IPS-NIHi11 (cell line): ENCODE measurements at regions not wholly inside any gene's neighbourhood (a gene's known extent, or its start where the extent isn't known, plus 50 kb on each side); places are given as distances from the start of the nearest gene placed in this dataset.

ENCODE experiments used
- DNase-seq: peaks from one replicate; pipeline ENCODE4 v3.0.0; 2012; ENCODE audit warnings: mixed read lengths, low spot score

DNA sequence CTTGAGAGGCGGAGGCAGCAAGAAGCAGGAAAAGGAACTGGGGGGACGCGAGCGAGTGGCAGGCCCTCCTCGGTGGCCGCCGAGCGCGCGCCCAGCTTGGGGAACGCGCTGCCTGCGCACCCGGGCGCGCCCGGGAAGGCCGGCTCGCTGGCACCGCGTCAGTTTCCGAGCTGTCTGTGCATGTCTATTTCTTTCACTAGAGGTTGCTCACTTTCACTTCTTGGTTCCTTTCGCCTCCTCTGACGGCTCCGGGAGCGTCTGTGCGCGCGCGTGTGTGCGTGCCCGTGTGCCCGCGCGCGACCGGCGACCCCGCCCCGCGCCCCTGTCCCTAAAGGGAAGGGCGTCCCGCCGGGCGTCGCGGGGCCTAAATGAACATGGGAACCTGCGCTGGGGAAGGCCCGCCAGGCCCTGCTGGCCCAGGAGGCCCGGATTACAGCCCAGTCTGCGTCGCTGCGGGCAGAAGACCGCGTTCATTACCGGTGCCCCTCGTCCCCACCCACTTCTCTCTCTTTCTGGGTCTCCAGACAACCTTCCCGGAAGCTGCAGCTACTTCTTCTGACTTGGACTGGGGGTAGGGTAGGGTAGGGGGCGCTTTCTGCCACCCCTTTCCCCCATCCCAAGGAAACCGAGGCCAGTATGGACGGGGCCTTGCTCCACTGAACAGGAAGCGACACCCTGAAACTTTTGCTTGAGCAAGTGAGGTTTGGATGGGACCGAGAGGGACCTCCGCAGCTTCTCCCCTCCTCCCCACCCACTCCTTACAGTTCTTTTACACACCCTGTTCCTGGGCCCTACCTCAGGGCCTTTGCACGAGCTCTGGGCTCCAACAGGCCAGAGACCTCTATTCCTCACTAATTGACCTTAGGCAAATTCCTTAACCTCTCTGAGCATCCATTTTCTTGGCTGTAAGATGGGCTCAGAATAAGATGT is 205.8 kb upstream of the IER5L start:
- peak; percentile 77 for DNase-seq

DNA sequence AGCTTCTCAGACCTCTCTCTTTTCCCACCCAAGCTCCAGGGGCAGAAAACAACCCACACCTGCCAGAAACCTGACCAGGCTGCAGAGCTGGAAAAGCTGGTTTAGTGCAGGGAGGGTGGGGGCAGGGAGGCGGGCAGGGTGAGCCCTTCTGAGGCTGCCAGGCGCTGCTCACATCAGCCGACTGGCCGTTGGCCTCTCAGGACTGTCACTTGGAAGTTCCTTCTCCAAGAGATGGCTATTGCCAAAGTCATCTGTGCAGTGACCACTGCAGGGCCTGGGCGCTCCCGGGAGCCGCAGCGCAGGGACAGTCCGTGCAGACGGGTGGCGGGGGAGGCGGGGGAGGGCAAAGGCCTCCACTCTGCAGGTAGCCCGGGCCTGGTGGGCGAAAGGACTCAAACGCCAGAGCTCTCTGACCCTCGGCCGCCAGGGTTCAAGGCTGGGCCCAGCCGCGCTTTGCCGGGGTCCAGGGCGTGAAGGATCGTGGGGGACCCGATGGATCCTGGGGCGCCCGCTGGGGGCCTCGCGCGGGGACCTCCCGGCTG is 205.0 kb upstream of the IER5L start:
- DNase-seq = peak; percentile 82

DNA sequence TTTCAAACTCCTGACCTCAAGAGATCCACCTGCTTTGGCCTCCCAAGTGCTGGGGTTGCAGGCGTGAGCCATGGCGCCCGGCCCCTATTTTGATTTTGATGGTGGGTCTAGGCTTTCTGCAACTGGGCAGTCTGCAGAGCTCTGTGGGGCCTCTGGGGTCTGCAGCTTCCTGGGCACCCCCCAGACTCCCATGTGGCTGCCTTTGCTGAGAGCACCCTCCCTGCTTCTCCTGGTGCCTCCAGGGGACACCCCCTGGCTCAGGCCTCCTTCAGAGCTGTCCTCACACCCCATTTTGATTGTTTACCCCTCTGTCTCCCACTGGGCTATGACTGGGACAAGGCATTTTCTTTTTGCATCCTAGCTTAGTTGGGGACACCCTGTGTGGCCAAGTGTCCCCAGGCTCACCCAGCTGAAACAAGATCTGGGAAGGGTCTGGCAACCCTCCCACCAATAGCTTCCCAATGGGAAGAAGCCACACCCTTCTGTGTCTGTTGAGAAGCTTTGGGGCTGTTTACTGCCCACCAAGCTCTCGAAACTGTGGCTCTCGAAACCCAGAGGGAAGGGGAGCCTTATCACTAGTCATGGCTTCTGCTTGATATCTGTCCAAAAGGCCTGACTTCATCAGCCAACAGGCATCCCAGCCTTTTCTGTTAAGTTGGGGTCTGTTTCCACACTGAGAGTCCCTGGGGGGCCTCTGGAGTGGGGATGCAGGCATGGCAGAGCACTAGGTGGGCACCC is 204.4 kb upstream of the IER5L start:
- DNase-seq = peak; percentile 16

DNA sequence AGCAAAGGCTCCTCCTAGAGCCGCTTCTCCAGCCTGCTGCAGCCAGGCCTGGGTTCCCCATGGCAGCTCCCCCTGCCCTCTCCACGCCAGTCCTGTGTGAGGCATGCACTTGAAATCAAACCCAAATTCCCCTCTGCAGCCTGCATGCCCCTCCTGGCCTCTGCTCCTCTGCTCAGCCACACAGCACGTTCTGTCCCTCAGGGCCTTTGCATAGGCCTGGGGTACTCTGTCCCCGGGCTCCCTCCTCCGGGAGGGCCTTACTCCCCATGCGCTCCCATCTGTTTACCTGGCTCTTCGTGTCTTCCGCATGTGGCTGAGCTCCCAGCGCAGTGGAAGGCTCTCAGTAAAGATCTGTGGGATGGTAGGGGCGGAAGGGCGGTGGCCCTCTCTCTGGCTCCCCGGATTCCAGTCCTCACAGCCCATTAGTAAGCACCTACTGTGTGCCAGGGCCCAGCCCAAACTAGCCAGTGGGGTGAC is 203.5 kb upstream of the IER5L start:
- DNase-seq = no peak

DNA sequence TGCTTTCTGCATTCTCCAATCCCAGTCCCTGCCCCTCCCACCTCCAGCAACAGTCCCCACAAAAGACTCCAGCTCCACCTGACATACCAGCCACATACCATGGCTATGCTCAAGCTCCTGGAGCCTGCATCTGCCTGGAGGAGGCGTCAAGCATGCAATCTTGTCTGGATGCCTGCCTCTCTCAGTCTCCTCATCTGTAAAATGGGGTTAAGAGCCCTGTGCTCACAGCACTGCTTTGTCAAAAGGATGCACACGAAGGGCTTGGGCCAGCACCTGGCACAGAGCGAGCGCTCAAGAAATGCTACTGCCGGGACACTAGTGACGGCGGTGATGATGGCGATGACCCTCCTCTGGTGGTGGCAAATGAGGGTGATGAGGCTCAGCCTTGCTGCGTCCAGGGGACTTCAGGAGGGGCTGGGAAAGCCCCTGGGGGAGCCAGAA is 202.9 kb upstream of the IER5L start:
- DNase-seq = peak; percentile 61

DNA sequence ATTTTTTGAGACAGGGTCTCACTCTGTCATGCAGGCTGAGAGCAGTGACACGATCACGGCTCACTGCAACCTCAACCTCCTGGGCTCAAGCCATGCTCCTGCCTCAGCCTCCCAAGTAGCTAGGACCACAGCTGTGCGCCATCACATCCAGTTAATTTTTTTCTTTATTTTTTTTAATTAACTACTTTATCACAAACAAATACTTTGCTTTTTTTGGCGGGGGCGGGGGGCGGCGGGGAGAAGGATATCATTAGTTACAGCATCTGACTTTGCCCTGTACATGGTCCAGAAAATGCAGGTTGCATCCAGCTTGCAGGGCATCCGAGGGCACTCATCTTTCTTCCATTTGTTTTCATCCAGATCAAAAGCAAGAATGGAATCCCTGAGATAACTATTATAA is 201.8 kb upstream of the IER5L start:
- DNase-seq = no peak

DNA sequence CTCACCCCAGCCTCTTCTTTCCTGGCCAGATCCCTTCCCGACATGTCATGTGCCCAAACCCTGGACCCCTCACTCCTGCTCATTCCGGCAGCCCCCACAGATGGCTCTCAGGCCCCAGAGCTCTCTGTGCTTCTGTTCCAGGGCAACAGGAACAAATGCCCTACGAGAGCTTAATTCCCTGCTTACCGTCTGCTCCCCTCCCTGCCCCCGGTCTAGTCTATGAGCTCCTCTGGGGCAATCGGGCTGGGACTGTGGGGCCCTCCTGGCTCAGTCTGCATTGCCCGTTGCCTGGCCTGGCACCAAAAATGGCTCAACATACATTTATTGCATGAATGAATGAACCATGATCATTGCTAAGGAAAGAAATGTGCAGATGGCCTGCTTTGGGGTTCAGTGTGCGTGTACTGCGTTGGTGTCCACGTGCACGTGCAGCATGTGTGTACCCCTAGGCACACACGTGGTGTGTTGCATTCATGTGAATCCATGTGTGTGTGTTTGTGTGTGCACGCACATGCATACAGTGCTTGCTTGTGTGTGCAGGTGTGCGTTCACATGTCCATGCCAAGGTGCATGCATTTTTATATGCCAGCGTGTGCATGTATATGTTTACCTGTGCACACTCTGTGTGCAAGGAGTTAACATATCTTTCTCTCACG is 201.2 kb upstream of the IER5L start:
- no peak for DNase-seq

DNA sequence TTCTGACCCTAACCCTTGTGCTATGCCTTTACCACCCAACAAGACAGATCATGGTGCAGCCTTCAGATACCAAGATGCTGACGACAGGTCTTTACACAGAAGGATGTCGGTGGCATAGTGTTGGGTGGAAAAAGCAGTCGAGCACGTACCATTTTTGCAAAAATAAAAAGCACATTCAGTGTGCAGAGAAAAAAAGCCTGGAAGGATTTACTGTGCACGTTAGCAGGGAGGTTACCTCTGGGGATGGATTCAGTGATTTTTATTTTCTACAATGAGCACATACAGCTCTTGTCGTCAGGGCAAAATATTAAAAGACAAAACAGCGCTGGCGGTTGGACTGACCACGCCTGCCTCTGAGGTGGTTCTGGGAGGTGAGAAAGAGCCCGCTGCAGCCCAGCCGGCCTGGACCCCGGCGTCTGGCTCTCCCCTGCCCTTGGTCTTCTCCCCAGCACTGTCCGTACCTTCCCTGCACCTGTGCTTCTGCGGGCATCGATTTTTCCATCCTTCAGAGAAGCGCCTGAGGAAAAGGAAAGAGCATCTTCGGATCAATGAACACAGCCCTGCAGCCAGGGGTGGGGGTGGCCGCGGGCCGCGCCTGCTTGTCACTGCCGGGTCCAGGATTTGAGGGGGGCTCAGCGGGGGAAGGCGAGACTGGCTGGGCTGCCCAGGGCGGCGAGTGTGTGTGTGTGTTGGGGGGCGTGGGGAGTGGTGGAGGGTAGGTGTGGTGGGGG is 200.0 kb upstream of the IER5L start:
- DNase-seq = no peak

DNA sequence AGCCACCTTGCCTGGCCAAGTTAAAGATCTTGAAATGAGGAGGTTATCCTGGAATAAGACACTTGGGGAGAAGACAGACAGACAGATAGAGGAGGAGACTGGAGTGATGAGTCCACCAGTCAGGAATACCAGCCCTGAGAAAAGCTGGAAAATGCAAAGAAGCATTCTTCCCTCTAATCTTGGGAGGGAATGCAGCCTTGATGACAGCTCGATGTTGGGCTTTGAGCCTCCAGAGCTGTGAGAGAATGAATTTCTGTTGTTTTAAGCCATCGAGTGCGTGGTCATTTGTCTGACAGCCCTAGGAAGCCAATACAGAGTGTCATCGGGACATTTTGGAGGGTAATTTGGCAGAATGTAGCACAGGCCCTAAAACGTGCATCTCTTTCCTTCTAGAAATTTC is 199.1 kb upstream of the IER5L start:
- no peak for DNase-seq

DNA sequence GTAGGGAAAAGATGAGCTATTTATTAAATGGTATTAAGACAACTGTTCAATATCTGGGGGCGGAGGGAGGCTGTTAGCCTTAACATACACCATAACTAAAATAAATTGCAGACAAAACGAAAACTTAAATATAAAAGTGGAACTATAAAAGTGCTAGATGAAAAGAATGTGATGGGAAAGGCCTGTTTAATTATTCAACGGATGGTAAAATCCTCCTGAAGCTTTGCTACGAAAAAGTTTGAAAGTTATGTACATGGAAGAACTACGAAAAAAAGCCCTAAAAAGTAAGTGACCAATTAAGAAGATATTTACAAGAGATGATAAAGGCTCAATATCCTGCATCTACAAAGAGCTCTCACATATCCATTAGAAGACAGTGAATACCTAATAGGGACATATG is 197.8 kb upstream of the IER5L start:
- DNase-seq = no peak

DNA sequence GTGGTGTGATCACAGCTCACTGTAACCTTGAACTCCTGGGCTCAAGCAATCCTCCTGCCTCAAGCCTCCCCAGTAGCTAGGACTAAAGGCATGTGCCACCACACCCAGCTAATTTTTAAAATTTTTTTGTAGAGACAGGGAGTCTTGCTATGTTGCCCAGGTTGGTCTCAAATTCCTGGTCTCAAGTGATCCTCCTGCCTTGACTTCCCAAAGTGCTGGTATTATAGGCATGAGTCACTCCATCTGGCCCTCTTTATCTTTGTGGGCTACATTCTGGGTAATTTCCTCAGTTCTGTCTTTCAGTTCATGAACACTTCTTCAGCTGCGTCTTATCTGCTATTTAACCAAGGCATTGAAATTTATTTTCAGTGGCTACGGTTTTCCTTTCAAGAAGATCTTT is 196.6 kb upstream of the IER5L start:
- no peak for DNase-seq

DNA sequence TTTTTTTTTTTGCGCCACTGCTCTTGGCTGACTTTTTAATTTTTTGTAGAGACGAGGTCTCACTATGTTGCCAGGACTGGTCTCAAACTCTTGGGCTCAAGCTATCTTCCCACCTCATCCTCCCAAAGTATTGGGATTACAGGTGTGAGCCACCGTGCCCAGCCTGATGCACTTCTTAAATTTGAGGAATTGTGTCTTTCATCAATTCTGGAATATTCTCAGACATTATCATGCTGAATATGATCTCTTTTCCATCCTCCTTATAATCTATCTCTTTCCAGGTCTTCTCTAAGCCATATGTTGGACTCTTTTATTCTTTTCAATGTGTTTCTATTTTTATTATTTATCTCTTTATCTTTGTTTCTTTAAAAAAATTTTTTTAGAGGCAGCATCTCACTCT is 196.2 kb upstream of the IER5L start:
- DNase-seq = no peak

DNA sequence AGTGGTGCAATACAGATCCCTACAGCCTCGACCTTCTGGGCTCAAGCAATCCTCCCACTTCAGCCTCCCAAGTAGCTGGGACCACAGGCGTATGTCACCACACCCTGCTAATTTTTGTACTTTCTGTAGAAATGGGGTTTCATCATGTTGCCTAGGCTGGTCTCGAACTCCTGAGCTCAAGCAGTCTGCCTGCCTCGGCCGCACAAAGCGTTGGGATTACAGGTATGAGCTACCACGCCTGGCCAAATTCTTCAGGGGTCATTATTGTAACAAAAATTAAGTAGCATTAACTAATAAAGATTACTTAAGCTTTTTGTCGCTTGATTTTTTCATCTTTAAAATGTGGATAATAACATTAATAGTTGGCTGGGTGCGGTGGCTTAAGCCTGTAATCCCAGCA is 195.3 kb upstream of the IER5L start:
- no peak for DNase-seq

DNA sequence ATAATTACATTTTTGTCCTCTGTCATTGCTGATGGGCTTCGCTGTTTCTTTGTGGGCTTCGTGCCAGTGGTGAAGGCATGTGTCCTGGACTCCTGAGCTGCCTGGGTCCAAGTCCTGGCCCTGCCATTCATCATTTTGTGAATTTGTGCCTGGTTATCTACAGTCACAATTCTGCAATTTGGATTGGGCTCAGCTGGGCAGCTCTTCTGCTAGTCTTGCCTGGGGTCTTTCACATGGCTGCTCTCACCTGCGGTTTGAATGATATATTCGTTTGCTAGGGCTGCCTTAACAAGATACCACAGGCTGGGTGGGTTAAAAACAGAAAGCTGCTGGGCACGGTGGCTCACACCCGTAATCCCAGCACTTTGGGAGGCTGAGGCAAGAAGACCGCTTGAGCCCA is 192.7 kb upstream of the IER5L start:
- no peak for DNase-seq

DNA sequence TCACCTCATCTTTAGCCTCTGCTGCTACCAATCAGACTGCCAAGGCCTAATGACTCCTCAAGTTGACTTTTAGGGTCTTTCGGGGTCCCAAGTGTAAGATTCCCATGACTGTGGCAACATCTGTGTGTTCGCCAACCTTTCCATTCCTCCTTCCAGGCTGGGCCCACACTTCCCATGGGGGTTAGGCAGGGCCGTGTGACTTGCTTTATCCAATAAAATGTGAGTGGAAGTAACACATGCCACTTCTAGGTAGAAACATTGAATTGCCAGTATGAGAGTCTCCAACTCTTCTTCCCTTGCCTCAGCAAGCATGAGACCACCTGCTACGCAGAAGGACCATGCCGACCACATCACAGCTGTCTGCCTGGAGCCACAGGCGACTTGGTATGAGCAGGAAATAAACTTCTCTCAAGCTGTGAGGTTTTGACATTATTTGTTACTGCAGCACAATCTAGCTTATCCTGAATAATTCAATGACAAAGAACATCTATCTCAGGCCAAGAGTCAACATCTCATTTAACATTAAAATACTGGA is 190.4 kb upstream of the IER5L start:
- DNase-seq = no peak

DNA sequence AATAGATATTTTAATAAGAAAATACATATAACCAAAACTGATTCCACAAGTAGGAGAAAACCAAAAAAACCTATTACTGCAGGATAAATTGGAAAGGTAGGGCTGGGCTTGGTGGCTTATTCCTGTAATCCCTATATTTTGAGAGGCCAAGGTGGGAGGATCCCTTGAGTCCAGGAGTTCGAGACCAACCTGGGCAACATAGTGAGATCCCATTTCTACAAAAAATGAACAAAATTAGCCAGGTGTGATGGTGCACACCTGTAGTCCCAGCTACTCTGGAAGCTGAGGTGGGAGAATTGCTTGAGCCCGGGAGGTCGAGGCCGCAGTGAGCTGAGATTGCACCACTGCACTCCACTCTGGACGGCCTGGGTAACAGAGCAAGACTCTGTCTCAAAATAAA is 189.2 kb upstream of the IER5L start:
- DNase-seq = no peak

DNA sequence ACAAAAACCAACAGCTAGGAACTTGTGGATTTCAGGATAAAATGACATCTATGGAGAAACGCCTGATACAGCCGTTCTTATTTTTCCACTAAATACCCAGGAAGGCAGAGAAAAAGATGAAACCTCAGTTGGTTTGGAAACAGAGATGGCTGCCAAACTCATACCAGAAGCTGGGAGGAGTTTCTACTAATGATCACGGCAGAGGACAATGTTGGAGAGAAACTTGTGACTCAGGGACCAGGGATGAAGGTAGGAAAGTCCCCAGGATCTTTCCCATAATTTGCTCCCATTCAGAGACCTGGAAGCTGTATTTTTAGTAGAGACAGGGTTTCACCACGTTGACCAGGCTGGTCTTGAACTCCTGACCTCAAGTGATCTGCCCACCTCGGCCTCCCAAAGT is 187.1 kb upstream of the IER5L start:
- no peak for DNase-seq

DNA sequence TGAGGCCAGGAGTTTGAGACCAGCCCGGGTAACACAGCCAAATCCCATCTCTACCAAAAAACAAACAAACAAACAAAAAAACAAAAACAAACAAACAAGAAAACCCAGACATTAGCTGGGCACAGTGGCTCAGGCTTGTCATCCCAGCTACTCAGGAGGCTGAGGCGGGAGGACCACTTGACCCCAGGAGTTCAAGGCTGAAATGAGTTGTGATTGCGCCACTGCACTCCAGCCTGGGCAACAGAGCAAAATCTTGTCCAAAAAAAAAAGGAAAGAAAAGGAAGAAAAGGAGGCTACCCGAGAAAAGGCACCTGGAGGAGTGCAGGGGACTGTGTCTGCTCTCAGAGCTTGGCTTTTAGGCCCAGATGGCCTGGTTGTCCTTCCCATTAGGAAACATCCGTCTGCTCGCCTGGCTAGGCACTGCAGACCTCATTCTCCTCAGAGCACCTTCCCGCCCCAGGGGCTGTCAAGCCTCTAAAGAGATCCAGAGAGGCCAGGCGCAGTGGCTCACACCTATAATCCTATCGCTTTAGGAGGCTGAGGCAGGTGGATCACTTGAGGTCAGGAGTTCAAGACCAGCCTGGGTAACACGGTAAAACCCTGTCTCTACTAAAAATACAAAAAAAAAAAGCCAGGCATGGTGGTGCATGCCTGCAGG is 185.3 kb upstream of the IER5L start:
- no peak for DNase-seq

DNA sequence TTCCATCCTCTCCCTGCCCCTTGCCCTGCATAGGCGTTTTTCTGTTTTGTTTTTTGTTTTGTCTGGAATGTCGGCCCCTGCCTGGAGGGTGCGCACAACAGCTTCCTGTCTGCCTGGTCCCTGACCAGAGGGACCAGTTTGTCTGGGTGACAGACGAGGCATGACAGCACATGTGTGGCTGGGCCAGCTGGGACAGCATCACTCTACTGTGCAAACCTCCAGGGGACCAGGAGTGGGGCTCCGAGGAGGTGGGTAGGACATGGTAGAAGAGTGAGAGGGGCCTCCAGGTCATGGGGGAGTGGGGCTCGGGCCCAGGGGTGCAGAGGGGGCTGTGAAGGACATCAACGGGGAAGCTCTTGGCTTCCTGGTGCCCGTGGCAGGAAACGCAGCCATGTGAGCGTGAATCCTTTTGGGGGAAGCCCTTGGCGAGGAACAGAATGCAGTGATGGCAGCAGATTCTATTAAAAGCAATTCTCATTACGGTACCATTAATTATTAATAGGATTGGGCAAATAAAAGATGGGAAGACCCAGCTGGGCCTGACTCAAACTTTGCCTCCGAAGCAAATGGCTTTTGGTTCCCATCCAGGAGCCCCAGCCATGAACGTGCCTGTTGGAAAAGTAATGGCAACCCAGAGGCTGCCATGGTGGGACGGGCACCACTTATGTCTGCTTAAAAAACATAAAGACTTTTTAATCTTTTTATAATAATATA is 184.4 kb upstream of the IER5L start:
- no peak for DNase-seq

DNA sequence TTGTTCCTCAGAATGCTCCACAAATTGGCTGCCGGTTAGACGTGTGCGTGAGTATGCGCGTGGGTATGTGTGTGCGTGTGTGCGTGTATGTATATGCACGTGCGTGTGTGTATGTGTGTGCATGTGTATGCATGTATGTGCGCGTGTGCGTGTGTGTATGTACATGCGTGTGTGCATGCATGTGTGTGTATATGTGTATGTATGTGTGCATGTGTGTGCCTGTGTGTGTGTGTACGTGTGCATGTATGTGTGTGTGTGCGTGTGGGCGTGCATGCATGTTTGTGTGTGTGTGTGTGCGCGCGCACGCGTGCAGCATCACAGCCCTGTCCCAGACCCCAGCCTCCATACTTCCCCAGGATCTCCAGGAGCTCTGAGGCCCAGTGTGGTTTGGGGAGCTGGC is 183.1 kb upstream of the IER5L start:
- DNase-seq = no peak
